ENCODE measurements at regions not wholly inside any gene's neighbourhood (a gene's known extent, or its start where the extent isn't known, plus 50 kb on each side); places are given as distances from the start of the nearest gene placed in this dataset.

GRCh38 chr13:97124206-97124605 lies 97.9 kb upstream of the MBNL2 start:
- peaks cover 44% of the 10 kb centered on the region for H3K27me3 Mint-ChIP-seq
- intact Hi-C loops (cut with micrococcal nuclease) = no loop called here
- ATAC-seq (ENCODE audit: low read depth) = no peak

More at GRCh38 chr13:97124206-97124605, 97.9 kb upstream of the MBNL2 start:
- Histone ChIP-seq H3K9me3 (ENCODE audit: control extremely low read depth in 1 of 3, control insufficient read depth in 2 of 3, insufficient read depth in 1 of 3, low read length in 2 of 3) (no peaks in the 10 kb centered on the region), H3K9ac (ENCODE audit: low read length) (no peak overlapping the region), H3K4me2 (replicated peaks; ENCODE audit: low read depth, low read length, poor library complexity, severe bottlenecking) (no peak overlapping the region), H3K79me2 (ENCODE audit: control insufficient read depth, insufficient read depth, low read length) (no peaks in the 10 kb centered on the region), H3K27ac (ENCODE audit: low read length in 2 of 2) (no peak overlapping the region), H3K4me3 (ENCODE audit: control extremely low read depth in 1 of 5, extremely low read depth in 1 of 5, insufficient read depth in 1 of 5, low read depth in 2 of 5, low read length in 4 of 5) (no peak overlapping the region), H4K20me1 (ENCODE audit: control insufficient read depth, insufficient read depth, low read length, poor library complexity, severe bottlenecking) (no peaks in the 10 kb centered on the region), H3K4me1 (ENCODE audit: control insufficient read depth in 2 of 2, insufficient read depth in 2 of 2, low read length in 2 of 2) (no peaks in the 10 kb centered on the region), H3K27me3 (replicated peaks in 1 of 4; ENCODE audit: control extremely low read depth in 1 of 4, control insufficient read depth in 3 of 4, insufficient read depth in 4 of 4, low read length in 3 of 4) (peaks cover 0 to 8% (median 0%) of the 10 kb centered on the region in 4 experiments), H3K36me3 (replicated peaks in 1 of 2; ENCODE audit: control extremely low read depth in 1 of 2, control insufficient read depth in 1 of 2, extremely low read depth in 1 of 2, insufficient read depth in 2 of 2, low read length in 1 of 2) (no peaks in the 10 kb centered on the region), H2AFZ (ENCODE audit: insufficient read depth, low read depth, low read length, poor library complexity, severe bottlenecking) (no peak overlapping the region)
- TF ChIP-seq CTCF (IDR thresholded peaks at IDR 0.05) (no peak), EZH2 (IDR thresholded peaks at IDR 0.05; ENCODE audit: borderline replicate concordance, insufficient read depth, low read depth, low read length, poor library complexity, severe bottlenecking) (no peak)
- DNase-seq = no peak
- CTCF ChIA-PET = interaction anchor here (1.8 kb wide), 1 partner anchor 14 kb away, joined by 4 read pairs; no protein-coding TSS in a partner anchor
- Mint-ChIP-seq H3K9me3 (ENCODE audit: insufficient read depth) (no peaks in the 10 kb centered on the region), H3K4me3 (no peak overlapping the region), H3K4me1 (no peaks in the 10 kb centered on the region), H3K27ac (no peak overlapping the region)
- POLR2A ChIA-PET = interaction anchor here (0.7 kb wide), 1 partner anchor 303 kb away, joined by 5 read pairs; no protein-coding TSS in a partner anchor
- whole genome bisulfite sequencing (ENCODE audit: insufficient coverage) = 100% methylated on average over 2 of the region's 4 CpGs

All from B cell (primary cell).